ENCODE measurements at regions not wholly inside any gene's neighbourhood (a gene's known extent, or its start where the extent isn't known, plus 50 kb on each side); places are given as distances from the start of the nearest gene placed in this dataset.

DNA sequence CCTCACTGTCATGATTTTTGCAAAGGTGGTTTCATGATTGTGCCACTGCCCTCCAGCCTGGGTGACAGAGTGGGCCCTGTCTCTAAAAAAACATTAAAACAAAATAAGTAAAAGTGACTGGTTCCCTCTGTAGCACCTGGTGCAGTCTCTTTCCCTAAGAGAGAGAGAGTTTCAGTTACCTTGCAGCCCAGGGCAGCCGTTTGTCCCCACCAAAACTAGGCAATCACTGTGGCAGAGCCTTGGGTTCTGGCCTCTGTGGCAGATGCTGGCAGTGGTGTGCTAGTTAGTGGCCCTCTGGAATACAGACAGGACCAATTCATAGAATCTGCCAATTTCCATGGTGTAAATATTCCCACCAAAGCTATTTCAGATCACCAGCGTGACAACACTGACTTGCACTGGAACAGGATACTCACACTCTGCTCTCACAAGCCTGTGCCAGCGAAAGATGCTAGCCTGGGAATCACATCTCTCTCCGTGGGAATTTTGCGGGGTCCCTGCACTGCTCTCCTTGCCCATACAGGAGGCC lies 108.7 kb downstream of the TLR5 start:
- Histone ChIP-seq H3K4me3 (replicated peaks in 1 of 3; ENCODE audit: insufficient read depth in 1 of 3, low read depth in 1 of 3, low read length in 3 of 3) (no peak overlapping the region), H4K20me1 (replicated peaks; ENCODE audit: control insufficient read depth, extremely low read depth, insufficient read depth, low read length) (no peaks in the 10 kb centered on the region), H3K9ac (replicated peaks; ENCODE audit: extremely low read depth, insufficient read depth, low read length) (no peak overlapping the region), H3K9me3 (replicated peaks; ENCODE audit: control insufficient read depth, insufficient read depth, low read length) (no peaks in the 10 kb centered on the region), H3K36me3 (ENCODE audit: control insufficient read depth in 2 of 2, extremely low read depth in 1 of 2, insufficient read depth in 2 of 2, low read length in 2 of 2) (no peaks in the 10 kb centered on the region), H3K4me1 (ENCODE audit: control insufficient read depth, extremely low read depth, insufficient read depth, low read length) (no peaks in the 10 kb centered on the region), H2AFZ (ENCODE audit: low read depth, low read length) (no peak overlapping the region), H3K27ac (ENCODE audit: insufficient read depth, low read depth, low read length) (no peak overlapping the region), H3K27me3 (ENCODE audit: control insufficient read depth in 2 of 2, insufficient read depth in 2 of 2, low read length in 2 of 2) (no peaks in the 10 kb centered on the region), H3K79me2 (ENCODE audit: control insufficient read depth, insufficient read depth, low read length) (no peaks in the 10 kb centered on the region), H3K9me1 (replicated peaks; ENCODE audit: control insufficient read depth, extremely low read depth, insufficient read depth, low read length) (no peaks in the 10 kb centered on the region), H3K4me2 (ENCODE audit: insufficient read depth, low read length) (no peak overlapping the region)
- ChIA-PET POLR2A (no interaction called here), CTCF (no interaction called here)
- DNase-seq (ENCODE audit: low read depth, low spot score) (no peak), FAIRE-seq (no peak)
- no peak for TF ChIP-seq JUN (IDR thresholded peaks at IDR 0.05; ENCODE audit: borderline replicate concordance, insufficient read depth, insufficient read length, low read depth)
- no peak for TF ChIP-seq POLR2AphosphoS5 (IDR thresholded peaks at IDR 0.05; ENCODE audit: insufficient read depth, low read depth, low read length)
- TF ChIP-seq GATA2 (IDR thresholded peaks at IDR 0.05; ENCODE audit: insufficient read depth, insufficient read length, low read depth, low read length): no peak
- TF ChIP-seq, protein P1, sequence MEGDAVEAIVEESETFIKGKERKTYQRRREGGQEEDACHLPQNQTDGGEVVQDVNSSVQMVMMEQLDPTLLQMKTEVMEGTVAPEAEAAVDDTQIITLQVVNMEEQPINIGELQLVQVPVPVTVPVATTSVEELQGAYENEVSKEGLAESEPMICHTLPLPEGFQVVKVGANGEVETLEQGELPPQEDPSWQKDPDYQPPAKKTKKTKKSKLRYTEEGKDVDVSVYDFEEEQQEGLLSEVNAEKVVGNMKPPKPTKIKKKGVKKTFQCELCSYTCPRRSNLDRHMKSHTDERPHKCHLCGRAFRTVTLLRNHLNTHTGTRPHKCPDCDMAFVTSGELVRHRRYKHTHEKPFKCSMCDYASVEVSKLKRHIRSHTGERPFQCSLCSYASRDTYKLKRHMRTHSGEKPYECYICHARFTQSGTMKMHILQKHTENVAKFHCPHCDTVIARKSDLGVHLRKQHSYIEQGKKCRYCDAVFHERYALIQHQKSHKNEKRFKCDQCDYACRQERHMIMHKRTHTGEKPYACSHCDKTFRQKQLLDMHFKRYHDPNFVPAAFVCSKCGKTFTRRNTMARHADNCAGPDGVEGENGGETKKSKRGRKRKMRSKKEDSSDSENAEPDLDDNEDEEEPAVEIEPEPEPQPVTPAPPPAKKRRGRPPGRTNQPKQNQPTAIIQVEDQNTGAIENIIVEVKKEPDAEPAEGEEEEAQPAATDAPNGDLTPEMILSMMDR (IDR thresholded peaks at IDR 0.05; ENCODE audit: extremely low read depth in 1 of 2, insufficient read depth in 1 of 2, low read depth in 1 of 2, low read length in 2 of 2): no peak
- TF ChIP-seq EZH2 (IDR thresholded peaks at IDR 0.05; ENCODE audit: borderline replicate concordance, low read depth, low read length, severe bottlenecking): no peak
- no peak for TF ChIP-seq POLR2A (IDR thresholded peaks at IDR 0.05; ENCODE audit: low read depth, low read length)
- TF ChIP-seq, protein P2, sequence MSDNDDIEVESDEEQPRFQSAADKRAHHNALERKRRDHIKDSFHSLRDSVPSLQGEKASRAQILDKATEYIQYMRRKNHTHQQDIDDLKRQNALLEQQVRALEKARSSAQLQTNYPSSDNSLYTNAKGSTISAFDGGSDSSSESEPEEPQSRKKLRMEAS (IDR thresholded peaks at IDR 0.05; ENCODE audit: insufficient read depth, insufficient read length): no peak
- no peak for TF ChIP-seq FOS (IDR thresholded peaks at IDR 0.05; ENCODE audit: borderline replicate concordance, insufficient read depth, low read length)
- no peak for TF ChIP-seq MYC (IDR thresholded peaks at IDR 0.05; ENCODE audit: low read depth, low read length)
- intact Hi-C loops (cut with micrococcal nuclease): no loop called here
- BruUV-seq (replicated peaks): no TSS peak
- dilution Hi-C loops (cut with MboI; ENCODE audit: extremely low pct_ligation_motif_present, low sequenced_read_pairs): no loop called here
